ENCODE measurements at regions not wholly inside any gene's neighbourhood (a gene's known extent, or its start where the extent isn't known, plus 50 kb on each side); places are given as distances from the start of the nearest gene placed in this dataset.

GRCh38 chr11:24286238-24286637 lies 210.6 kb upstream of the LUZP2 start:
- H3K36me3 ChIP-seq = no peaks in the 10 kb centered on the region
- no peaks in the 10 kb centered on the region for H3K4me1 ChIP-seq
- intact Hi-C loops (cut with micrococcal nuclease) = no loop called here
- H3K27me3 ChIP-seq (ENCODE audit: low read depth) = no peaks in the 10 kb centered on the region
- H3K4me3 ChIP-seq = no peak overlapping the region
- no peak for TF ChIP-seq CTCF (IDR thresholded peaks at IDR 0.05; ENCODE audit: borderline replicate concordance)
- peaks cover 34% of the 10 kb centered on the region for H3K9me3 ChIP-seq (replicated peaks)
- DNase-seq = no peak
- H3K27ac ChIP-seq (replicated peaks) = no peak overlapping the region

DNA sequence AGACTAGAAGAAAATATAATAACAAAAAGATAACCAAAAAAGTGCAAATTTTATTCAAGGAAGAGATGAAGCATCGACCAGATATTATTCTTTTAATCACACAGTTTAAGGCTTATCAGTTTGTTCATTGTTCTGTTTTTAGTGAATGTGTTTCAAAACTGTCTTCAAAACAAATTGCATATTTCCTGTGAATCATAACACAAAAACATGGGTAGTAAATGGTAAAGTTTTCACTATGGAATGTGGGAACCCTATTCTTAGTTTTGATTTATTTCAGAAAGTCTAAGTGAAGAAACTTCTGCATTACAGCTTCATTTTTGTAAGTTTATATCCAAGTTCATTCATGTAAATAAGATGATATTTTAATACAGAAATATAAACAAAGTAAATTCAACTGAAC lies 207.6 kb upstream of the LUZP2 start:
- H3K27ac ChIP-seq (replicated peaks) = no peak overlapping the region
- H3K4me1 ChIP-seq = no peaks in the 10 kb centered on the region
- peaks cover 28% of the 10 kb centered on the region for H3K9me3 ChIP-seq (replicated peaks)
- H3K27me3 ChIP-seq (ENCODE audit: low read depth) = no peaks in the 10 kb centered on the region
- no peak for DNase-seq
- H3K4me3 ChIP-seq = no peak overlapping the region
- no peak for TF ChIP-seq CTCF (IDR thresholded peaks at IDR 0.05; ENCODE audit: borderline replicate concordance)
- no peaks in the 10 kb centered on the region for H3K36me3 ChIP-seq
- intact Hi-C loops (cut with micrococcal nuclease) = no loop called here

GRCh38 chr11:24293964-24294363 lies 202.9 kb upstream of the LUZP2 start:
- Histone ChIP-seq H3K4me3 (no peak overlapping the region), H3K36me3 (no peaks in the 10 kb centered on the region), H3K9me3 (replicated peaks) (peaks cover 15% of the 10 kb centered on the region), H3K27ac (replicated peaks) (no peak overlapping the region), H3K4me1 (no peaks in the 10 kb centered on the region), H3K27me3 (ENCODE audit: low read depth) (no peaks in the 10 kb centered on the region)
- intact Hi-C loops (cut with micrococcal nuclease) = no loop called here
- no peak for TF ChIP-seq CTCF (IDR thresholded peaks at IDR 0.05; ENCODE audit: borderline replicate concordance)
- DNase-seq = no peak

DNA sequence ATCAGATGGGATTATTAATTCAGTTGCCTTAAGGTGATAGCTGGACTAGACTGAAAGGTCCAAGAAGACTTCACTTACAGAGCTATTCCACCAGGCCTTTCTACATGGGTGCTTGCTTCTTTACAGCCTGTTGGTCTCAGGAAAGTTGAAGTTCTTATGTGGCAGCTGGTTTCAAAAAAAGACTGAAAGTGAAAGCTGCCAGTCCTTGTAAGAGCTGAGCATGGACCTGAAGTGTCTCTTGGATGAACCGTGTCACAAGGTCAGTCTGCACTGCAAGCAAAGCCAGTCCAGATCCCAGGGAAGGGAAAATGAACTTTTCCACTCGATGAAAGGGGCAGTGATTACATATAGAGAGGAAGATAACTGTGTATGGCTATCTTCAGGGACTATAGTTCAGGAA lies 201.5 kb upstream of the LUZP2 start:
- DNase-seq = no peak
- intact Hi-C loops (cut with micrococcal nuclease) = no loop called here
- H3K27me3 ChIP-seq (ENCODE audit: low read depth) = no peaks in the 10 kb centered on the region
- no peak overlapping the region for H3K4me3 ChIP-seq
- H3K27ac ChIP-seq (replicated peaks) = no peak overlapping the region
- H3K36me3 ChIP-seq = no peaks in the 10 kb centered on the region
- no peaks in the 10 kb centered on the region for H3K4me1 ChIP-seq
- H3K9me3 ChIP-seq (replicated peaks) = peaks cover 11% of the 10 kb centered on the region
- no peak for TF ChIP-seq CTCF (IDR thresholded peaks at IDR 0.05; ENCODE audit: borderline replicate concordance)

DNA sequence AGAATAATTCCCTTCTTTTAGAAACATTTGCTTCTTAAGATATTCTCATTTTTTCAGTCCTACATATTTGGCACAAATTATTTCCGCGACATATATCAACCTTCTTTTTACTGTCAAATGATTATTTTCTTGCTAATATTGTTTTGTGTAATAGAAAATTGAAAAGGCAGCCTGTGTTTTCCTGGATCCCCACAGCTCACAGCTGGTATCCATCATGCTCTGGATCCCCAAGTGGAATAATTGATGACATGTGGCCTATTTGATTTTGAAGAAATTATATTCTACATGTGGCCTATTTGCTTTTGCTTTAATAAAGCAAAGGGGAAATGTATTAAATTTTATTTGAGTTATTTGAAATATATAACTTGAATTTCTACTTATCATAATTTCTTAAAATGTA lies 199.4 kb upstream of the LUZP2 start:
- Histone ChIP-seq H3K9me3 (replicated peaks) (no peaks in the 10 kb centered on the region), H3K27me3 (ENCODE audit: low read depth) (no peaks in the 10 kb centered on the region), H3K27ac (replicated peaks) (no peak overlapping the region), H3K36me3 (no peaks in the 10 kb centered on the region), H3K4me1 (no peaks in the 10 kb centered on the region), H3K4me3 (no peak overlapping the region)
- DNase-seq = no peak
- TF ChIP-seq CTCF (IDR thresholded peaks at IDR 0.05; ENCODE audit: borderline replicate concordance) = no peak
- intact Hi-C loops (cut with micrococcal nuclease) = no loop called here

DNA sequence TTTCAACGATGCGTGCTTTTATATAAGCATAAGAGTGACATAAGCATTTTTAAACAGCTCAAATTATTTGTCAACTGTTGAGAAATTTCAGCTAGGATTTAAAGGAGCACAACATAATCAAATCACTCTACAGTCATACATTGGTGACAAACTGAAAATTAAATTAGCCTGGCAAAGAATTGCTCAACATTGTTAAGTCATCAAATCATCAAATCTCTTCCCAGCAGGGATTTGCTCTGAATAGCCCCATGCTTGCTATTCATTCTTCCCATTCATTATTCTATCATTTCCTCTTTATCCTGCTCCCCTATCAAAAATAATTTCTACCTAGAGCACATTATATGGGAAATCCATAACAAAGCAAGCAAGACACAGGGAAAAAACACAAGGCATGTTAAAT lies 198.7 kb upstream of the LUZP2 start:
- no peak overlapping the region for H3K27ac ChIP-seq (replicated peaks)
- intact Hi-C loops (cut with micrococcal nuclease) = no loop called here
- TF ChIP-seq CTCF (IDR thresholded peaks at IDR 0.05; ENCODE audit: borderline replicate concordance) = no peak
- no peaks in the 10 kb centered on the region for H3K9me3 ChIP-seq (replicated peaks)
- no peaks in the 10 kb centered on the region for H3K36me3 ChIP-seq
- H3K27me3 ChIP-seq (ENCODE audit: low read depth) = no peaks in the 10 kb centered on the region
- no peak overlapping the region for H3K4me3 ChIP-seq
- no peak for DNase-seq
- H3K4me1 ChIP-seq = no peaks in the 10 kb centered on the region
